GM12873 (cell line): ENCODE measurements at regions not wholly inside any gene's neighbourhood (a gene's known extent, or its start where the extent isn't known, plus 50 kb on each side); places are given as distances from the start of the nearest gene placed in this dataset.

Source experiments
- TF ChIP-seq, protein P1 (sequence below): IDR thresholded peaks from 2 replicates; pipeline ENCODE4 v1.5.1; 2012; ENCODE audit warnings: low read depth, mild to moderate bottlenecking, moderate library complexity, low read length, control low read depth; ENCODE audit not compliant: insufficient read depth; ENCODE audit errors: missing control alignments

DNA sequence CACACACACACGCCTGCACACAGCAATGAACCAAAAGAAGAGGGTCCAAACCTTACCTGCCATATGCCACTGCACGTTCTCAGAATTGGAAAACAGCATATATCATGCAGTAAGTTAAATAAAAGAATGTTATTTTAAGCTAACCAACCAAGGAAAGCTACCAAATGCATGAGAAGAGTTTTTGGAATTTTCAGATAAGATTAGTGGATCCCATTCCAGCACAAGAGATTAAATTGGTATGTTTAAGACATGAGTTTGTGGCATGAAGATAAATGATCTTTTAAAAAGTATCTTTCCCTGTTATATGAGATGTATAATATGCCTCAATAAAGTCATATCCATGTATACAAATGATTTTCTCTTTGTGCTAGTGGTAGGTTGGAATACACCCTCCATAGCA is 811.4 kb downstream of the NR2F2 start:
- TF ChIP-seq, protein P1, sequence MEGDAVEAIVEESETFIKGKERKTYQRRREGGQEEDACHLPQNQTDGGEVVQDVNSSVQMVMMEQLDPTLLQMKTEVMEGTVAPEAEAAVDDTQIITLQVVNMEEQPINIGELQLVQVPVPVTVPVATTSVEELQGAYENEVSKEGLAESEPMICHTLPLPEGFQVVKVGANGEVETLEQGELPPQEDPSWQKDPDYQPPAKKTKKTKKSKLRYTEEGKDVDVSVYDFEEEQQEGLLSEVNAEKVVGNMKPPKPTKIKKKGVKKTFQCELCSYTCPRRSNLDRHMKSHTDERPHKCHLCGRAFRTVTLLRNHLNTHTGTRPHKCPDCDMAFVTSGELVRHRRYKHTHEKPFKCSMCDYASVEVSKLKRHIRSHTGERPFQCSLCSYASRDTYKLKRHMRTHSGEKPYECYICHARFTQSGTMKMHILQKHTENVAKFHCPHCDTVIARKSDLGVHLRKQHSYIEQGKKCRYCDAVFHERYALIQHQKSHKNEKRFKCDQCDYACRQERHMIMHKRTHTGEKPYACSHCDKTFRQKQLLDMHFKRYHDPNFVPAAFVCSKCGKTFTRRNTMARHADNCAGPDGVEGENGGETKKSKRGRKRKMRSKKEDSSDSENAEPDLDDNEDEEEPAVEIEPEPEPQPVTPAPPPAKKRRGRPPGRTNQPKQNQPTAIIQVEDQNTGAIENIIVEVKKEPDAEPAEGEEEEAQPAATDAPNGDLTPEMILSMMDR = no peak

DNA sequence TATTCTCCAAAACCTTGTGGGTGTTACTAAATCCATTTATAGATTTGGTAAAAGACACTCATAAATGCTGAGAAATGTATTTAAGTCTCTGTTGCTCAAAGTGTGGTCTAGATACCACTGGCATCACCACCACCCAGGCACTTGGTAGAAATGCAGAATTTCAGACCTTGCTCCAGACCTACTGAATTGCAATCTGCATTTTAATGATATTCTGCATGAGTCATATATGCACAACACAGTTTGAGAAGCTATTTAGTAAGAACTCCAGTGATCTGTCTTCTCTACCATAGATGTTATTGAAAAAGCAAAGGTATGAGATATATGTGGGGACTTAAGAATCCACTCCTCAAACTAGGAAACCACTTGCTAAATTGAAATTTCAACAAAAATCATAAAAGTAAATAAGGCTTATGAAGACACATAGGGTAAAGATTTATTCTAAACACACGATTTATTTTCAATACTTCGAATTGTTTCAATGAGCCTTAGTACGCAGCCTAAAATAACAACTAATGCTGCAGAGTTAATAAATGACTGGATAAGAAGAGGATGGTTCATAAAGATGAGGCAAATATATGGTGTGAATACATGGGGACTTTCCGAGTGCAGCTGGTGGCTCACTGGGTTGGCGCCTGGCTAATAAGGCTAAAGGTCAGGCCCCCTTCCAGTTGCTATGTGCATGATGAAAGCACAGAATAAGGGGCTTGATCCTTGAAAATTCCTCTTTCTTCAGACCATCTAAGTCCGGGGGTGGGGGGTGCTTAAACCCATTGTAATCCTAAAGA is 813.3 kb downstream of the NR2F2 start:
- TF ChIP-seq, protein P1 = no peak

GRCh38 chr15:97144377-97144711 is 813.8 kb downstream of the NR2F2 start:
- TF ChIP-seq, protein P1 = no peak

- TF ChIP-seq, protein P1 = no peak
These were observed 813.3 kb upstream of the ARRDC4 start for GRCh38 chr15:97146929-97147870.

DNA sequence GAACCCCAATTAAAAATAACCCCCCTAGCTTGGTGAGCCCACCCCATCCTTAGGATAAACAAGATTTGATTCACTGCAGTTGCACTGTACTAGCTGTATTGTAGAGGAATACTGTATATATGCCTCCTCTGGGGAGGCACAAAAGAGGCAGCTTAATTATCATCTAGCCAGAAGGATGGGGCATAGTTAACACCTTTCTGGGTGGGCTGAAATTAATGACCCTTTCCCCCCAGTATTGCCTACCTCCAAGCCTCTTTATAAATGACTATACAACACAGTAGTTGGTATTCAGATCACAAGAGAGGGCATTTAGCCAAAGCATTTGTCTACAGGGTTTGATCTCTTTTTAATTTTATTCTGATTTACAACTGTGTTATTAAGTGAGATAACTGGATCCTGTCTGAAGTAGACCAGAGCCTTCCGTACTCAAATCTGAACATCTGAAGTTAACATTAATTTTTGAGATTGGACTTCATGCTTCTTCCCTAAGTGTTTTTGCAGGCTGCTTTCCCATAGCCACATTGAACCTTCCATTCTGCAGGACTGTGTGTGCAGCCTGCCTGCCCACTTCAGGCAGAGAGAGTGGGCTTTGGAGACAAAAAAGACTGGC is 807.0 kb upstream of the ARRDC4 start:
- TF ChIP-seq, protein P1 = no peak

DNA sequence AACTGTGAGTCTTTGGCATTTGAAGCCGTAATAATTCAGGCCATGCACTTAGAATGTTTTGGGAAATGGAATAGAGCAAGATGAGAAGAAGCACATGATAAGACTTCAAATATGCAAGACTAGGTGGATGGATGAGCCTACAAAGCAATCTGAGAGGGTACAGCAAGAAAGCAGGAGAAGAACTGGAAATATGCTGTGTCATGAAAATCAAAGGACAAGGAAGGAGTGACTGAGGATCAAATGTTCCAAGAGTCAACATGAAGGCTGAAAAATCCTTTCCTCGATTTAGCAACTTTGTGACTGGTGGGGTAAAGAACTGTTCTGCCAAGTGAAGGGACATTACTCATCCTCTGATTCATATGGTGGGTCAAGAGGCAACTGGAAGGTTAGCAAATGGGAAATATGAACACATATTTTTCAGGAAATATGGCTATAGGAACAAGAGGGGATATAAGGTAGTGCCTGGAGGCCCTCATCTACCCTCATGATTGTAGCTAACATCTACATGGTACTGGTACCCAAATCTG is 803.7 kb upstream of the ARRDC4 start:
- TF ChIP-seq, protein P1 = no peak
